SK-N-SH (cell line): ENCODE measurements at regions not wholly inside any gene's neighbourhood (a gene's known extent, or its start where the extent isn't known, plus 50 kb on each side); places are given as distances from the start of the nearest gene placed in this dataset.

Experiments
- CTCF ChIA-PET: fragments of 300-600, 350-600 bp; formaldehyde crosslinking; extraction: SDS; loops from one replicate; lab custom pipeline; 2021; lab: Yijun Ruan, JAX
- POLR2A ChIA-PET: fragments of 350-600 bp; sonication (Branson Sonifier 250); formaldehyde crosslinking; extraction: SDS; loops from one replicate; lab custom pipeline; 2020; ENCODE audit warnings: antibody characterized with exemption, inconsistent platforms; lab: Yijun Ruan, JAX
- DNase-seq: peaks from one replicate; pipeline ENCODE4 v3.0.0; 2012
- H2AFZ ChIP-seq: fragments of 200-600 bp; sonication (generic); 2 replicates; pipeline ENCODE4 v1.8.1; 2016; ENCODE audit warnings: antibody characterized with exemption, mild to moderate bottlenecking, low read depth
- H3F3A ChIP-seq: fragments of 200-600 bp; sonication (generic); replicated peaks from 2 replicates; pipeline ENCODE3; 2016; ENCODE audit warnings: antibody characterized with exemption, mild to moderate bottlenecking; ENCODE audit not compliant: insufficient read depth
- H3K27ac ChIP-seq, 2 experiments: fragments of 200-500 bp in 1 of 2; fragments of 200-600 bp in 1 of 2; sonication (Bioruptor generic) in 1 of 2; sonication (generic), shearing (Covaris generic) in 1 of 2; 2 replicates each; pipeline versions ENCODE4 v1.5.1 to v1.6.1; 2014 to 2016; ENCODE audit warnings: low read depth in 2 of 2, inconsistent platforms in 1 of 2, low read length in 1 of 2, mild to moderate bottlenecking in 1 of 2, mixed read lengths in 1 of 2
- H3K27me3 ChIP-seq: fragments of 200-600 bp; sonication (generic), shearing (Covaris generic); 2 replicates; pipeline ENCODE4 v1.6.1; 2016; ENCODE audit warnings: mixed run types; ENCODE audit not compliant: insufficient read depth
- H3K36me3 ChIP-seq, 2 experiments: fragments of 200-500 bp in 1 of 2; fragments of 200-600 bp in 1 of 2; sonication (Bioruptor generic) in 1 of 2; sonication (generic) in 1 of 2; replicated peaks in 1 of 2; 2 replicates each; pipeline versions ENCODE3 to v1.5.1; 2014 to 2016; ENCODE audit warnings: low read length in 1 of 2, mild to moderate bottlenecking in 1 of 2; ENCODE audit not compliant: insufficient read depth in 2 of 2, control insufficient read depth in 1 of 2
- H3K4me1 ChIP-seq, 2 experiments: fragments of 200-500 bp in 1 of 2; fragments of 200-600 bp in 1 of 2; sonication (Bioruptor generic) in 1 of 2; sonication (generic), shearing (Covaris generic) in 1 of 2; 2 replicates each; pipeline versions ENCODE4 v1.5.1 to v1.6.1; 2014 to 2016; ENCODE audit warnings: low read depth in 1 of 2, low read length in 1 of 2, mixed run types in 1 of 2; ENCODE audit not compliant: insufficient read depth in 2 of 2, control insufficient read depth in 1 of 2
- H3K4me2 ChIP-seq: fragments of 200-600 bp; sonication (generic), shearing (Covaris generic); 2 replicates; pipeline ENCODE4 v1.6.1; 2017; ENCODE audit warnings: mixed run types
- H3K4me3 ChIP-seq, 2 experiments: fragments of 200-500 bp in 1 of 2; fragments of 200-600 bp in 1 of 2; sonication (Bioruptor generic) in 1 of 2; sonication (generic), shearing (Covaris generic) in 1 of 2; 2 replicates each; pipeline versions ENCODE4 v1.5.1 to v1.8.1; 2014 to 2016; ENCODE audit warnings: low read depth in 2 of 2, inconsistent platforms in 1 of 2, low read length in 1 of 2, mild to moderate bottlenecking in 1 of 2, mixed read lengths in 1 of 2, moderate library complexity in 1 of 2
- H3K79me2 ChIP-seq: fragments of 200-600 bp; sonication (generic); 2 replicates; pipeline ENCODE4 v1.8.1; 2017; ENCODE audit warnings: mild to moderate bottlenecking; ENCODE audit not compliant: insufficient read depth
- H3K9ac ChIP-seq: fragments of 200-600 bp; sonication (generic); 2 replicates; pipeline ENCODE4 v1.6.1; 2017; ENCODE audit warnings: mixed run types
- H3K9me2 ChIP-seq: fragments of 200-600 bp; sonication (generic); 2 replicates; pipeline ENCODE4 v1.6.1; 2017; ENCODE audit warnings: mixed run types
- H3K9me3 ChIP-seq: fragments of 200-600 bp; sonication (generic); 2 replicates; pipeline ENCODE4 v1.6.1; 2017; ENCODE audit warnings: mixed run types, mild to moderate bottlenecking, moderate library complexity
- H4K20me1 ChIP-seq: fragments of 200-600 bp; sonication (generic); 2 replicates; pipeline ENCODE4 v1.6.1; 2017; ENCODE audit warnings: mild to moderate bottlenecking, mixed run types; ENCODE audit not compliant: insufficient read depth
- EZH2phosphoT487 ChIP-seq: fragments of 200-600 bp; sonication (generic); IDR thresholded peaks from 2 replicates; pipeline ENCODE4 v1.6.1; 2017; ENCODE audit warnings: low read depth, mixed run types, mild to moderate bottlenecking, antibody characterized with exemption, moderate library complexity, borderline replicate concordance
- FOXM1 ChIP-seq: IDR thresholded peaks from 2 replicates; pipeline ENCODE4 v1.4.0; 2012; ENCODE audit warnings: low read depth, mild to moderate bottlenecking
- JUND ChIP-seq: IDR thresholded peaks from 2 replicates; pipeline ENCODE4 v1.4.0; 2012
- NRF1 ChIP-seq: IDR thresholded peaks from 2 replicates; pipeline ENCODE4 v1.6.1; 2012; ENCODE audit warnings: low read depth, mild to moderate bottlenecking, low read length
- RAD21 ChIP-seq: IDR thresholded peaks from 2 replicates; pipeline ENCODE4 v1.6.1; 2012; ENCODE audit warnings: mild to moderate bottlenecking, low read length
- REST ChIP-seq: IDR thresholded peaks from 2 replicates; pipeline ENCODE4 v1.6.1; 2012; ENCODE audit warnings: mild to moderate bottlenecking, low read depth, low read length, moderate library complexity
- RFX5 ChIP-seq: IDR thresholded peaks from 2 replicates; pipeline ENCODE4 v1.6.1; 2012; ENCODE audit warnings: mild to moderate bottlenecking, improper control_type of control experiment, low read length
- SMC3 ChIP-seq: IDR thresholded peaks from 2 replicates; pipeline ENCODE4 v1.6.1; 2012; ENCODE audit warnings: low read depth, low read length, improper control_type of control experiment
- TEAD4 ChIP-seq: IDR thresholded peaks from 2 replicates; pipeline ENCODE4 v1.4.0; 2012; ENCODE audit warnings: mild to moderate bottlenecking, borderline replicate concordance; ENCODE audit not compliant: insufficient read depth
- YY1 ChIP-seq: IDR thresholded peaks from 2 replicates; pipeline ENCODE4 v1.4.0; 2012; ENCODE audit warnings: low read depth, mild to moderate bottlenecking
- WGBS: methylation state at CpG from one replicate; pipeline ENCODE4 v1.1.6; 2017; ENCODE audit warnings: low lambda C conversion rate; 5-methylcytosine and 5-hydroxymethylcytosine counted together
- TF ChIP-seq, protein P1 (sequence below): fragments of 150-350 bp; IDR thresholded peaks from 2 replicates; pipeline ENCODE4 v1.6.1; 2016; ENCODE audit warnings: mild to moderate bottlenecking, low read depth, low read length

DNA sequence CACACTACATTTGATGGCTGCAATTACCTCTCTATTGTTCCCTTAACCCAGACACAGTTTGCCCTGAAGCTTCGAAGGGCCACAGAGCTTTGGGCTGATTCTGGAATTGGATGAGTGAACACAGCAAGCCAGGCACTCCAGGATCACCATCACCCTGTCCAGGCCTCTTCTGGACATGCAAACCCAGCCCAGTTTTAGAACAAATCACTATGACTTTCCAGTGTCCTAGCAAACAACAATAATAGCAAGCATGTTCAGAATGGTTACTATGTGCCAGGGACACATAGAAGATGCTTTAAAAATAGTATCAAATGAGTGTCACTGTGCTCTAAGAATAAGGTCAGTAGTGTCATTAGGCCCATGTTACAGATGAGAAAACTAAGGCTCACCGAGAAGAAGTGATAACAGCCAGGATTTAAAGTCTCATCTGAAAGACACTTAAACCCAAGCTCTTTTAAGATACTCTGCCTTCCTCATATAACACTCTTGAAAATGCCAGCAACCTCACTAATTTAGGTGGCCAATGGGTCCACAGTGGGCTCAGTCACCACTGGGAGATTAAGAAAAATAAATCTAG lies 191.7 kb upstream of the STK17B start:
- H3K4me1 ChIP-seq, result no peaks in the 10 kb centered on the region
- H3K79me2 ChIP-seq, result no peaks in the 10 kb centered on the region
- H3K36me3 ChIP-seq, result no peaks in the 10 kb centered on the region
- CTCF ChIA-PET, result interaction anchor here (1.3 to 1.8 kb wide), 2 partner anchors 10 to 26 kb away, joined by 5 to 9 read pairs; no protein-coding TSS in a partner anchor
- H3K9me3 ChIP-seq, result no peaks in the 10 kb centered on the region
- H4K20me1 ChIP-seq, result no peaks in the 10 kb centered on the region
- no peaks in the 10 kb centered on the region for H3F3A ChIP-seq
- POLR2A ChIA-PET, result no interaction called here
- H3K9me2 ChIP-seq, result no peaks in the 10 kb centered on the region
- no peak overlapping the region for H2AFZ ChIP-seq
- no peaks in the 10 kb centered on the region for H3K27me3 ChIP-seq
- H3K9ac ChIP-seq, result no peak overlapping the region
- 92% methylated on average over 2 of the region's 2 CpGs for WGBS
- TF ChIP-seq YY1, result no peak
- no peak for DNase-seq
- H3K4me2 ChIP-seq, result no peak overlapping the region
- H3K27ac ChIP-seq, result no peak overlapping the region
- H3K4me3 ChIP-seq, result no peak overlapping the region

GRCh38 chr2:196365145-196365544 lies 193.8 kb upstream of the STK17B start:
- no peak overlapping the region for H3K4me2 ChIP-seq
- no peak overlapping the region for H2AFZ ChIP-seq
- no peak overlapping the region for H3K4me3 ChIP-seq
- no peaks in the 10 kb centered on the region for H3K36me3 ChIP-seq
- H3K9ac ChIP-seq, result no peak overlapping the region
- TF ChIP-seq REST (no peak), EZH2phosphoT487 (no peak), RFX5 (no peak), RAD21 (no peak), JUND (no peak)
- TF ChIP-seq, all 33 proteins: peak for 0
- Histone ChIP-seq H4K20me1 (no peaks in the 10 kb centered on the region), H3K4me1 (no peaks in the 10 kb centered on the region), H3K27me3 (no peaks in the 10 kb centered on the region), H3K9me2 (no peaks in the 10 kb centered on the region), H3K27ac (no peak overlapping the region), H3F3A (no peaks in the 10 kb centered on the region), H3K9me3 (no peaks in the 10 kb centered on the region), H3K79me2 (no peaks in the 10 kb centered on the region)
- 81% methylated on average over 3 of the region's 3 CpGs for WGBS
- no peak for DNase-seq
- ChIA-PET POLR2A (no interaction called here), CTCF (interaction anchor here (1.0 kb wide), 1 partner anchor 25 kb away, joined by 3 read pairs; no protein-coding TSS in a partner anchor)

- Histone ChIP-seq H3F3A (no peaks in the 10 kb centered on the region), H3K4me1 (no peaks in the 10 kb centered on the region; a peak in 1 of 4 replicates), H2AFZ (no peak overlapping the region), H3K4me2 (no peak overlapping the region), H3K27me3 (no peaks in the 10 kb centered on the region), H3K79me2 (no peaks in the 10 kb centered on the region), H4K20me1 (no peaks in the 10 kb centered on the region), H3K9me3 (no peaks in the 10 kb centered on the region), H3K4me3 (no peak overlapping the region), H3K27ac (no peak overlapping the region), H3K9me2 (no peaks in the 10 kb centered on the region), H3K9ac (no peak overlapping the region), H3K36me3 (no peaks in the 10 kb centered on the region)
- CTCF ChIA-PET, result interaction anchor here (1.4 to 1.6 kb wide), 2 partner anchors 25 to 29 kb away, joined by 3 to 5 read pairs; no protein-coding TSS in a partner anchor
- whole genome bisulfite sequencing, result 95% methylated on average over 1 of the region's 1 CpG
- POLR2A ChIA-PET, result no interaction called here
- no peak for DNase-seq
- TF ChIP-seq SMC3 (no peak), NRF1 (no peak), TEAD4 (no peak), FOXM1 (no peak), EZH2phosphoT487 (no peak), REST (no peak)
- TF ChIP-seq, protein P1, sequence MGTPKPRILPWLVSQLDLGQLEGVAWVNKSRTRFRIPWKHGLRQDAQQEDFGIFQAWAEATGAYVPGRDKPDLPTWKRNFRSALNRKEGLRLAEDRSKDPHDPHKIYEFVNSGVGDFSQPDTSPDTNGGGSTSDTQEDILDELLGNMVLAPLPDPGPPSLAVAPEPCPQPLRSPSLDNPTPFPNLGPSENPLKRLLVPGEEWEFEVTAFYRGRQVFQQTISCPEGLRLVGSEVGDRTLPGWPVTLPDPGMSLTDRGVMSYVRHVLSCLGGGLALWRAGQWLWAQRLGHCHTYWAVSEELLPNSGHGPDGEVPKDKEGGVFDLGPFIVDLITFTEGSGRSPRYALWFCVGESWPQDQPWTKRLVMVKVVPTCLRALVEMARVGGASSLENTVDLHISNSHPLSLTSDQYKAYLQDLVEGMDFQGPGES, result no peak
These were observed 194.5 kb upstream of the STK17B start for GRCh38 chr2:196365923-196366322.
